Right kidney (tissue), 1 donor: ENCODE measurements at regions not wholly inside any gene's neighbourhood (a gene's known extent, or its start where the extent isn't known, plus 50 kb on each side); places are given as distances from the start of the nearest gene placed in this dataset.
A peak's percentile ranks its signal among the peaks of the same experiment; 100 is the strongest.
"Not testable (repeated sequence)": the region's sequence is repeated elsewhere in the genome, so short reads cannot be mapped to it uniquely, and the experiment has no call there.

Source experiments
- DNase-seq: peaks from one replicate; pipeline ENCODE4 v3.0.0-alpha.2; 2016

DNA sequence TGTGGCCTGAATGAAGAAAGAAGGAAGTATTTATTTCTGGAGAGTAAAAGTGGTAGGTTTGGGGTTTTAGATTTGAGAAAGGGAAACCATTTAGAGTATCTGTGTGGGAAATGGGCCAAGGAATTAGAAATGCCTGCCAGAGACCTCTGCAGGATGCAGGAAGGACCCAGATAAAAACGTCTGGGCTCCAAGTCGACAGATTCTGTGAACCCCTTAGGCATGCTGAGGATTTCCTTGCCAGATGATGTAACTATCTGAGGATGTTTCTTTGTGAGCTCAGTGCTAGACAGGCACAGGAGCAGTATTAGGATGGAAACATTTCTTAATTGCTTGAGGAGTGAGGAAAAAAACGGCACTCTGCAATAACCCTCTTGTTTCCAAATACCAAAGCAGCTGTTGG, 251.8 kb upstream of the DMRT1 start:
- DNase-seq, result no peak

DNA sequence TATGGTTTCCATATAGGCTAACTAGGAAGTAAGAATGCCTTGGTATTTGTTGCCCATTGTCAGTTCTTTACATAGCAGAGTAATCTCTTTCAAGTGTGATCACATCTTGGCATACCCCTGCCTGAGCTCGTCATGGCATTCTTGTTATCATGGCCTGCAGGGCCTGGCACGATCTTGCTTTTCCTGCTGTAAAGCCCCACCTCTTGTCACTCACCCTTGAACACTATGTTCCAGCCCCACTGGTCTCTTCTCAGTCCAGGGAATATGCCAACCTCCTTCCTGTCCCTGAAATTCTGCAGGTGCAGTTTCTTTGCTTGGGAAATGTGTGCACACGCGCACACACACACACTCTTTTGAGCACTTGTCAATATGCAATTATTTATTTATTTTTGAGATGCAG, 250.2 kb upstream of the DMRT1 start:
- no peak for DNase-seq

DNA sequence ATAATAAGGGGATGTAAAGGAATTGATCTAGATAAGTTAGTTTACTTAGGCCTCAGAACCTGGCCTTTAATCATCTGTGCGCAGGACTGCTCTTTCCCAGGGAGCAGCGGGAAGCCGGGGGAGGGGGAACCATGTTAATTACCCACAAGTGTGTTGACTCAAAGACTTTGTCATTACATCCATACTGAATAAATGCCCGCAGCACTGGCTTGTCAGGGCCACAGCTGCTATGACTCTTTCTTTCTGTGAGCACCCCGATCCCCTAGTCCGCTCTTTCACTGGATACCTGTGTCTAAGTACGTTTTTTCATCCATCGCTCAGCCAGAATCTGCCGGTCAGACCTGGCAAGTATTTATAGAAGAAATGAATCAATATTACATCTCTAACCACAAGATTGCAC, 249.3 kb upstream of the DMRT1 start:
- no peak for DNase-seq

DNA sequence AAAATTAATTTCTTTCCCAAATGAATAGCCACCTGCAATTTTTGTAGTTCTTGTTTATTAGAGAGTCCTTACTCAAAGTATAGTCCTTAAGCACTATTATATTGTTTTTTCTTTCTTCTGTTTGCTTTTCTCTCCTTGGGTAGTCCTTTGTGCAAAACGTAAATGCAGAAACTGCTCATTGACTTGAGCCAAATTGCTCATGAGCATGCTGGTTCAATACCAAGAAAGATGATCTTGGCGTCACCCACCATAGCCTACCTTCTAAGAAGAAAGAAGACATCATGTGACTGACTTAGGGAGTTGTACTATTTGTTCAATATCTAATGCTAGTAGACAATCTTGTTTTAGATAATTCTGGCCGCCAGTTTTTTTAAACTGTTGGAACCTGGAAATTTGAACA, 248.8 kb upstream of the DMRT1 start:
- no peak for DNase-seq

DNA sequence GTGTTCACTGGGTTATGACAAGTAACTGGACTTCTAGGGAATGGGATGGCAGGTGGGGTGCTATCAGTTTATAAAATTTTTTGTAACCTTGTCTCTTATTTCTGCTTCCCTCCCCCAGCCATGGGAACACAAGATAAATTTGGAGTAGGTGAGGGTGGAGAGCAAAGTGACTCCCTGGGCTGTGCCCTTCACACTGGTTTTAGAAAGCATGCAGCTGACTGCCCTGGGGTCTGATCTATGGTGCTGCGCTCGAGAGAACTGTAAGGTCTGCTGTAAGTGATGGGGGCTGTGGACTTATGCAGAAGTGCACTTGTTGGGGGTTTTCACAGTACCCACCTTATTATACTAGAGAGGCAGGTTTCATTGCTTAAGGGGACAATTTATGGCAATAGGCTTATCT, 247.7 kb upstream of the DMRT1 start:
- no peak for DNase-seq

DNA sequence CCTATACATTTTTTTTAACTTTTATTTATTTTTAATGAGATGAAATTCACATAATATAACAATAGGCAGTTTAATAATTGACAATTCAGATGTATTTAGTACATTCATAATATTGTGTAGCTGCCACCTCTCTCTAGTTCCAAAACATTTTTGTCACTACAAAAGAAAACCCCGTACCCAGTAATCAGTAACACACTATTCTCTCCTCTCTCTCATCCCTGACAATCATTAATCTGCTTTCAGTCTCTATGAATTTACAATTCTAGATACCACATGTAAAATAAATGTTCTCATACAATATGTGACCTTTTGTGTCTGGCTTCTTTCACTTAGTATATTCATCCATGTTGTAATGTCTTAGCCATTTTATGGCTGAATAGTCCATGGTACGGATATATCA, 244.8 kb upstream of the DMRT1 start:
- no peak for DNase-seq

DNA sequence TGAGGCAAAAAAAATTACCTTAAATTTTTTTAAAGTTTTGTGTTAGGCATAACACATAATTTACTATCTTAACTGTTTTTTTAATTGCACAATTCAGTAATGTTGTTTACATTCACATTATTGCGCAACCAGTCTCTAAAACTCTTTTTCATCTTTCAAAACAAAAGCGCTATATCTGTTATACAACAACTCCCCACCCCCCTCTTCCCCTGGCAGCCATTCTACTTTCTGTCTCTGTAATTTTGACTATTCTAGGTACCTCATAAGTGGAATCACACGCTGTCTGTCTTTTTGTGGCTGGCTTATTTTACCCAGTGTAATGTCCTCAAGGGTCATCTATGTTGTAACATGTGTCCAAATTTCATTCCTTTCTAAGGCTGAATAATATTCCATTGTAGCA, 241.5 kb upstream of the DMRT1 start:
- no peak for DNase-seq

DNA sequence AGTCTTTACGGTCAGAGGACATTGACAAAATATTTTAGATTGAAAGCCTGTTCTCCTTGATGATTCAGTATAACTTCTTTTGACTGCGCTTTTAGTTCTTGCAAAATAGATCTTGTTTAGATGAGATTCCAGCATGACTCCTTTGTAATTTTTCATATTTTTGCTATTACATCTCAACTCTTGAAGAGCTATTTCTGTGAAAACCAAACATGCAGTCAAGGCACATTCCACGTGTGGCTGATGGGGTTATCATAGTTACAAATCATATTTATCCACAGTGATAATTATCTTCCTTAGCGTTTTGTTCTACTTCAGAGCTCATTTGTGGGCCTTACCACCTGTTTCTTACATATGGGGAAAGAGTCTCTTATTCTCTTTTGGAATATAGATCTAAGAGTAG, 238.8 kb upstream of the DMRT1 start:
- no peak for DNase-seq

DNA sequence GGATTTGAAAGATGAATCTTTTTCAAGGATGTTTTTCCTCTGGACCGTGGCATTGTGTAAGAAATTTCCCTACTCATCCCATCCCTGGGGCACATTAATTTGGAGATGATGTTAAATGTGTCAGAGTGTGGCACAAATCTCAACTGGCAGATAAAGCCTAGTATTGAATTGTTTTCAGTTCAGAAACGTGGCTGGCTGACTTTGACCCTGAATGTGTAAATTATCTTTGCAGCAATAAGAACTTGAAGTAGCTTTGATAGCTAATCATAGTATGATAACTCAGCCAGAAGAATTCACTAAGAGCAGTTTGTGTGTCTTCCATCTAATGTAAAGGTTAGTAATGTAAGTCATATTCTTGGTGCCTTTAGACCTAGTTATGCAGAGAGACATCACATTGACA, 238.4 kb upstream of the DMRT1 start:
- DNase-seq, result no peak

DNA sequence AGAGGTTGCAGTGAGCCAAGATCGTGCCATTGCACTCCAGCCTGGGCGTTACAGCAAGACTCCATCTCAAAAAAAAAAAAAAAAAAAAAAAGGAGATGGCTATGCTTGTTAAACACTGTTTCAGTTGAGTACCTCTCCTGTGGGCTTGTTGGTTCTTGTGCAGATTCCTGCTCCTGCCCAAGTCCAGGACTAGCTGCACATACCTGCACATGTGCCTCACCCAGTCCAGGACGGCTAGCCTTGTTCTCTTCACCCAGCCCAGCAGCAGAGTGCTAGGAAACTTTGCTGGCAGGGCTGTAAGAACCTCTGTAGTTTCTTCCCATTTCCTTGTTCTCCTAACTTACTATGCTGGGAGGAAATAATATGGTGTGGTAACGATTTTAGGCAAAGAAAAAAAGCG, 234.1 kb upstream of the DMRT1 start:
- no peak for DNase-seq

DNA sequence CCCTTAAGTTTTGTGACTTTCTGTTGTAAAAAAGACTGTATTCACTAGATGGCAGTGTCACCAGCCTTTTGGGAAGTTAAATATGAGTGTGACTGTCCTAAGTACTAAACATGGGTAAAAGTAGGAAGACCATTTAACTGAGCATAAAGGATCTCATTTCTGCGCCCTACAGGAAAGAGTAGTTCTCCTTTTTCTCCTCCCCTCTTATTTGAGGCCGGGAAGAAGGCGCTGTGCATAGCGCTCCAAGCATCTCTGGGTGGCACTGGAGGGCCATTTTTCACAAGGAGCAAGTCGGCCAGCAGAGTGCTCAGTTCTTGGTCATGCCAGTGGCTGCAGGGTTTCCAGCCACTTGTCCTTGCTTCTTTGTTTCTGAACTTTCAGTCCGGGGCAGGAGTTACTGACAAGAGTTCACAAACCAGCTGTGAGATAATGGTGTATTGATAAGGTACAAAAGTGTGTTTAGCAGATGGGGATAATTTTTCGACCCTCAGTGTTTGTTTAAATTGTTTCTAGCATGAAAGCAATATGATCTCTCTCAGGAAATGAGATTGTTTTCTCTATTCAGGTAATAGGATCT, 227.6 kb upstream of the DMRT1 start:
- peak; percentile 69 for DNase-seq

DNA sequence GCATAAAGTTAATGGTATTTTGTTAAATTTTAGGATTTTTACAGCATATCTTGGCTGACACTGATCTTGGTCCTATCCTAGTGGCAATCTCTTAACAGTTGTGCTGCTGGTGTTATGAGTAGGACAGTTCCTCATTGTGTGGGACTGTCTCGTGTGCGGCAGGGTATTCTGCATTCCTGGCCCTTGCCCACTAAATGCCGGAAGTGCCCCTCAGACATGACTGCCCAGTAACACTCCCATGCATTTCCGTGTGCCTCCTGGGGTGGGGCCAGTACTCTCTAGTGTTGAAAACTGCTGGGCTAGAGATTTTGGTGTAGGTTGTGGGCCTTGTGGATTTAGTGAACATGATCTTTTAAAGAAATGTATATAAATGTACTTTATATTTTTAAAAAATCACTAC, 227.1 kb upstream of the DMRT1 start:
- DNase-seq, result no peak

DNA sequence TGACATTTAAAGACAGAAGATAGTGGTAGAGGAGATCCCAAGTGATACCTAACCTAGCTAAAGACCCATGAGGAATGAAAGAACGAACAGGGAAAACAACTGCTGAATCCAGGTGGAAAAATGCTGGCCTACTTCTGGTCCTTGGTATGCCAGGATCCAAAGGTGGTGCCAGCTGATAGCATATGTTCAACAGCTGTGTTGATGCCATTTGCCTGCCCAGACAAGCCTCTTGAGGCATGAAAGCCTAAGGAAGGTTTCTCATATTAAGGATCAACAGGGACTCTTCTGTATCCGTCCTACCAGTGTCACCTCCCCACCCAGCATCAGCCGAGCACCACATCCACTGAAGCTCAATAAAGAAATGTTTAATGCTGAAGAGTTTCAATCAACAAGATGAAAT, 225.7 kb upstream of the DMRT1 start:
- no peak for DNase-seq

DNA sequence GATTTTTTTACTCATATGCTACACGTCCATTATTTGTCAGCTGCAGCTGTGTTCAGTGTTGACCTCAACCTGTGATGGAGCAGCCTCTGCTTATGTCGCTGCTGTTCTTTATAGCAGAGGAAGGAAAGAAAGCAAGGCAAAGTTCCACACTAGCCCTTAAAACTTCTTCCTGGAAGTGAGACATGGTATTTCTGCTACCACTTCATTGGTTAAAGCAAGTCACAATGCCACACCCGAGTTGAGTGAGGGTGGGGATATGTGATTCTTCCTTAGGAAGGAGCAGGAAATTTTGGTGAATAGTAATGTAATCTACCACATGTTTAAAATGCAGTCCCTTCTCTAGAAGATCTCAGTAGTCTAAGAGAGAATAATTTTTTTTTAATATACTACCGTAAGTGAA, 224.8 kb upstream of the DMRT1 start:
- DNase-seq, result no peak

DNA sequence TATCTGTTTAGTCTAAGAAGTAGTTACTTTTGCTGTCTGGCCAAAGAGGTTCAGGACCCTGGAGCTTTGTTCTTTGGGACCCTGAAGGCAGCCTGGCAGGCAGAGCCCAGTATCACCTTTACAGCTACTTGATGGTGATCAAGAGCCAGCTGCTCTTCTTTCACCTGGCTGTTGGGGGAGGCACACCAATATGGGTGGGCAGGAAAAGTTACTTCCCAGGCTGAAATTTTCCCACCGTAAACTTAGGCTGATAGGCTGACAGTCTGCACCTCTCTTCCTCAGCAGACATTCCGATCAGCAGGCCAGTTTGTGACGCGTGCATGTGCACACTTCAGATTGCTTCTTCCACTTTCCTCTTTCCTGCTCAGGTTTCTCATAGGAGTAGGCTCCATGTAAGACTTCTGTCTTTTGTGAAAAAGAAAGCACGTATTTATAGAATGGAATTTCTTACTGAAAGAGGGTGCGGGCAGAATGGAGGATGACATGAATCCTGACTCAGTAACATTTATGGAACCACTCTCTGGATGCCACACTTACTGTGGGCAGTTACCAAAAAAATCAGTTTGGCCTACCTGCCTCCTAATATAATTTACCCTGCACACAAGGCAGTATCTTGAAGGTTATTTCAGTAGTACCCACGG, 223.9 kb upstream of the DMRT1 start:
- DNase-seq, result no peak

DNA sequence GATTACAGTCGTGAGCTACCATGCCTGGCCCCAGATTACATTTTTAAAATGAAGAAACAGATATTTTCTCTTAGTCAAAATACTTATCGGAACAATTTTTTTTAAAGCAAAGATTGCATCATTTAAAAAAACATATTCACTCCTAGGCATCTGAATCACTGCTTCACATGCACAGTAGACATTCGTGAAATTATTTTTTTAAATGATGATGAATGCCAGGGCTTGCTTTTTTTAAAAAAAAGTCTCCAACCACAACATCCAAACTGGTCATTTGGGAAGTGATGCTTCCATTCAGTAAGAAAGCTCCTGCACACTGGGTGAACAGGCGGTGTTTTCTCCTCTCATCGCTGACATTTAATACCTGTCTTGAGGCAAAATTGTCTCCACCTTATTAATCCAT, 223.0 kb upstream of the DMRT1 start:
- no peak for DNase-seq

DNA sequence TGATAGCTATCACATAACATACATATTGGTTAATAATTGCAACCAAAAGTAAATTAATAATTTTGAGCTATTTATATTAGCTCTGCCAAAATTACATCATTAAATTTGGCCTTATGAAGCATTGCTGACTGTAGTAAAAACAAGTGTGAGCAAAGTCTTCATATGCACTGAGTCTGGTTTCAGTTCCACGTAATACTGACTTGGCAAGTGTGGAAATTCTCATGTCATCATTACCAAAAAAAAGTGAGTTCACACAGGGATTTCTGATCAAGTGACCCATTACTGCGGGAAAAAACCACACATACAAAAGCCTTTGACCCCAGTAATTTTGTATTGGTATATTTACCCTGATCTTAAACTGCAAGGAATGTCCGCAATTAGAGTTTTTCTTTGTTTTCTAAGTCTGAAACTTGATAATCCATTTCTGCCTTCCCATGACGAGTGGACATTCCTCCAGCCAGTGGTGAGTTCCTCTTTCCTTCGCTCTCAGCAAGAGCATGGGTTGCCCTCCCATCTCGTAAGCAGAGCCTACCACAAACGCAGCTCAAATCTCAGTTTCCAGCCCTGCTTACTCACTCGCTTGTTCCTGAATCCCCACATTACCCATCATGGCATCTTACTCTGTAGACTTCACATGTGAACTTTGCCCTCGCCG, 220.2 kb upstream of the DMRT1 start:
- DNase-seq, result no peak

DNA sequence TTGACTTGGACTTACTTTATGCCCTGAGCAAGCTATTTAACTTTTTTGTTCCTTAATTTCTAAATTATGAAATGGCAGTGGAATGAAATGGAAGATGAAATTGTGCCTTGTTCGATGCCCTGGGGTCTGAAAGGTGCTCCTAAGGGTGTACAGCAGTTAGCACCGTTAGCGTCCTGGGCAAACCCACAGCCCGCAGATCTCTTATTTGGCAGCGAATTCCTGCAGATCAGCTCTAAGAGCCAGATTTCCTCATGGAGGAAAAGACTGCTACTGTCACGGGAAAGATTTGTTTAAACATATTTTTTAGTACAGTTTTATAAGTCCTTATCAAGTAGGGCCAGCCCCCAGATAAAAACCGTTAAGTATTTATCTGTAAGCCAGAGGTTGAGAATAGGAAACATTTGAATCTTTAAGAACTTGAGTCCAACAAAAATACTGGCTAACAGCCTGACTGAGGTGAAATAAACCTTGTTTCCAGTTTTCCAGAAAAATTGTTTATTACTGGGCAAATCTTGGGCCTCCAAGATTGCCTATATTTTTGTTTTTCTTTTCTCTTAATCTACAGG, 216.5 kb upstream of the DMRT1 start:
- DNase-seq, result no peak

DNA sequence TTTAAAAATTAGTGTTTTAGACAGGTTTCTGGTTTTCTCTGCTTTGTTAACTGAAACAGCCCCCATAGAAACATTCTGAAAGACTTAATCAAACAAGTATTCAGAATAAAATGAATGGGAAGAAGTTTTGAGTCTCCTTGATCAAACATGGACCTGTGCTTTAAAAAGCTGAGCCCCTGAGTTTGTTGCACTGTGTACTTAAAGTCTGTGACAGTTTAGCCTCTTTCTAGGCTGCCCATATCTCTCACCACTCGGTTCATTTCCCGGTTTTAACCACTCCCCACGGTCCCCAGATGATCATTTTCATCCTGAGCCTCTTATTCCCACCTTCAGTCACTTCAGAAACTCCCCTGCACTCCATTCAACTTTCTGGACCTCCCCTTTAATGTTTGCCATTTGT, 215.9 kb upstream of the DMRT1 start:
- DNase-seq, result no peak

DNA sequence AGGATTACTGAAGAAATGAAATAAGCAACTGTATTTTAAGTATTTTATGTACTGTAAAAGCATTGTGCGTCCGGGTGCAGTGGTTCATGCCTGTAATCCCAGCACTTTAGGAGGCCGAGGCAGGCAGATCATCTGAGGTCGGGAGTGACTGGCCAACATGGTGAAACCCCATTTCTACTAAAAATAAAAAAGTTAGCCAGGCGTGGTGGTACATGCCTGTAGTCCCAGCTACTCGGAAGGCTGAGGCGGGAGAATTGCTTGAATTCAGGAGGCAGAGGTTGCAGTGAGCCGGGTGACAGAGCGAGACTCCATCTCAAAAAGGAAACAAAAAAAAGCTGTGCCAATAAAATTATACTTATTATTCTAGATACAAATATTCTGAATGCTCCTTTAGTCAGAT, 215.4 kb upstream of the DMRT1 start:
- DNase-seq, result not testable (repeated sequence)

DNA sequence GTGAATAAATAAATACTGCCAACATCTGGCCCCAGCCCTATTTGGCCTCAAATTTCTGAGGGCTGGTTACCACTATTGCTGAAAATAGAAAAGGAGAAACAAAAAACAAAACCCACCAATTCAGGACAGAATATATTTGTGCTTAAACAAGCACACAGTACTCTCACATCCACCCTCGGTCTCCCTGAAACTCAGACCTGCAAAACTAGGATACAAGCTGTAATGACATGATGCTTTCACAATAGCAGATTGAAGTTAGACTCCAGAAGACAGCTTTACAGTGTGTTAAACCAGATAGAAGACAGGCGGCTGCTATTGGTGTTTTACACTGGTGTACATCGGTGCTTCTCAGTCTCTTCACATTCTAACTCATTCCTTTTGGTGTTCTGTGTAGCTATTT, 214.9 kb upstream of the DMRT1 start:
- no peak for DNase-seq

DNA sequence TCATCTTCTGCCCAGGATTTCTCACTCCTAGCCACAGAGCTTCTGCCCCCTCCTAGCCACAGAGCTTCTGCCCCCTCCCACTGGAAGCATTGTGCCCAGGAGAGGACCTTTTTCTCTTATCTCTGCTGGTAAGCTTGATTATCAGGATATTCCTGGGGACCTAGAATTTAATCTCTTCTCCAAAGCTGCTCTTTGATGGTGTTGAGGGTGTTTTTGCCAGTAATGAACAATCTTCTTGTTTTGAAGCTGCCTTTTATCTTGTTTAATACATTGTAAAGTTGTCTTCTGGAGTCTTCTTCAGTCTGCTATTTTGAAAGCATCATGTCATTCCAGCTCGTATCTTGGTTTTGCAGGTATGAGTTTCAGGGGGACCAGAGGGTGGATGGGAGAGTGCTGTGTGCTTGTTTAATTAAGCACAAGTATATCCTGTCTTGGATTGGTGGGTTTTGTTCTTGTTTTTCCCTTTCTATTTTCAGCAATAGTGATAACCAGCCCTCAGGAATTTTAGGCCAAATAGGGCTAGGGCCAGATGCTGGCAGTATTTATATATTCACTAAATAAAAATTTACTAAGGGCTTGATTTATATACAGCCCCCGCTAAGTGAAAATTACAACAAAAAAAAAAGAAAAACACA, 214.0 kb upstream of the DMRT1 start:
- DNase-seq, result no peak

DNA sequence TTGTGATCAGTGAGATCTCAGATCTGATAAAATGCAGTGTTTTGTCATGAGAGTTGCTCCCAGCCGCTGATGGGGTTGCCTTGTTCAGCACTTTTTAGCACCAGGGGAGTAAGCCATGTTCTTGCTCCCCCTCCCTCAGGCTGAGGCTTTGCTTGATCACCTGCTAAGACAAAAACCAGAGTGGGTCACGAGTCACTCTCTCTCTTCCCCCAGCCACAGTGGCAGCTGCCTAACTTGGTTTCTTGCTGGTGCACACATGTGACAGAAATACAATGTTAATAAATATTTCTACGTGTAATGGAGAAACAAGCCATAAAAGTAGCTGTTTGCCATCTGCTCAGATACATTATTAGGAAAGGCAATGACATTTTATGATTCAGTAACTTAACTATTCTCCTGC, 212.4 kb upstream of the DMRT1 start:
- no peak for DNase-seq

DNA sequence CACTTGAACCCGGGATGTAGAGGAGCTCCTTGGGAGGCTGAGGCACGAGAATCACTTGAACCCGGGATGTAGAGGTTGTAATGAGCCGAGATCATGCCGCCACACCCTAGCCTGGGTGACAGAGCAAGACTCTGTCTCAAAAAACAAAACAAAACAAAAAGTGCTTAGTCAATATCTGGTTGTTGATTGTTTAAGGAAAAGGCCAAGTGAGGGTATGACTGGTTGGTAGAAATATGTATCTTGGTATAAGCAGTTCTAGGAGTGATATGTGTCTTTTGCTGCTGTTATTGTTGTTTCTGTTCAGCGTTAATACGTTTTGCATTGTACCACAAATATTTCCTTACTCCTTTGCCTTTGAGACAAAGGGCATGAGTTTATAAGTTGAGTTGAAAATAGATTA, 210.7 kb upstream of the DMRT1 start:
- DNase-seq, result no peak
